GM18951 (cell line): ENCODE measurements at regions not wholly inside any gene's neighbourhood (a gene's known extent, or its start where the extent isn't known, plus 50 kb on each side); places are given as distances from the start of the nearest gene placed in this dataset.
"Not testable (repeated sequence)": the region's sequence is repeated elsewhere in the genome, so short reads cannot be mapped to it uniquely, and the experiment has no call there.

Experiments
- POLR2A ChIP-seq: IDR thresholded peaks from 4 replicates; pipeline ENCODE4 v1.6.1; 2011; ENCODE audit warnings: mild to moderate bottlenecking; ENCODE audit not compliant: insufficient read length, insufficient read depth; ENCODE audit errors: extremely low read depth
- in situ Hi-C: fragments of 300-500 bp; cut with MboI; formaldehyde crosslinking; loops from one replicate; pipeline ENCODE4 v1.12.0; 2022; ENCODE audit warnings: low sequenced_read_pairs, mixed read lengths, inconsistent platforms; ENCODE audit not compliant: unreplicated experiment

GRCh38 chr22:10727393-10727792 lies 4800.6 kb upstream of the OR11H1 start:
- in situ Hi-C loops = no loop called here
- TF ChIP-seq POLR2A = no peak

GRCh38 chr22:10729979-10730378 lies 4798.0 kb upstream of the OR11H1 start:
- in situ Hi-C loops = not testable (repeated sequence)

GRCh38 chr22:10730706-10731105 lies 4797.3 kb upstream of the OR11H1 start:
- in situ Hi-C loops = not testable (repeated sequence)

- in situ Hi-C loops = not testable (repeated sequence)
Measured at GRCh38 chr22:10731246-10731974, 4796.6 kb upstream of the OR11H1 start.

GRCh38 chr22:10735075-10735474 lies 4792.9 kb upstream of the OR11H1 start:
- in situ Hi-C loops = not testable (repeated sequence)

- in situ Hi-C loops = not testable (repeated sequence)
Measured at GRCh38 chr22:10736879-10737278, 4791.1 kb upstream of the OR11H1 start.

GRCh38 chr22:10737931-10738330 lies 4790.1 kb upstream of the OR11H1 start:
- in situ Hi-C loops = not testable (repeated sequence)

- in situ Hi-C loops = no loop called here
- TF ChIP-seq POLR2A = no peak
Measured at GRCh38 chr22:10741210-10741609, 4786.8 kb upstream of the OR11H1 start.

- in situ Hi-C loops = not testable (repeated sequence)
Measured at GRCh38 chr22:10741776-10742630, 4786.0 kb upstream of the OR11H1 start.

GRCh38 chr22:10746382-10746781 lies 4781.6 kb upstream of the OR11H1 start:
- in situ Hi-C loops = not testable (repeated sequence)

- in situ Hi-C loops = not testable (repeated sequence)
Measured at GRCh38 chr22:10747227-10747626, 4780.8 kb upstream of the OR11H1 start.

- in situ Hi-C loops = not testable (repeated sequence)
Measured at GRCh38 chr22:10748751-10749150, 4779.2 kb upstream of the OR11H1 start.

GRCh38 chr22:10749423-10749822 lies 4778.6 kb upstream of the OR11H1 start:
- in situ Hi-C loops = not testable (repeated sequence)

GRCh38 chr22:10753566-10753965 lies 4774.4 kb upstream of the OR11H1 start:
- in situ Hi-C loops = loop anchor here (10.0 kb wide), 1 partner anchor 299 kb away; no protein-coding TSS in a partner anchor

GRCh38 chr22:10755350-10755749 lies 4772.6 kb upstream of the OR11H1 start:
- in situ Hi-C loops = loop anchor here (10.0 kb wide), 1 partner anchor 301 kb away; no protein-coding TSS in a partner anchor

- in situ Hi-C loops = not testable (repeated sequence)
Measured at GRCh38 chr22:10760418-10760817, 4767.6 kb upstream of the OR11H1 start.

- in situ Hi-C loops = not testable (repeated sequence)
Measured at GRCh38 chr22:10766320-10766719, 4761.7 kb upstream of the OR11H1 start.

GRCh38 chr22:10768875-10769274 lies 4759.1 kb upstream of the OR11H1 start:
- in situ Hi-C loops = not testable (repeated sequence)

- in situ Hi-C loops = loop anchor here (5.0 kb wide), 1 partner anchor 339 kb away; no protein-coding TSS in a partner anchor
Measured at GRCh38 chr22:10771744-10772143, 4756.2 kb upstream of the OR11H1 start.

GRCh38 chr22:10773341-10773740 lies 4754.7 kb upstream of the OR11H1 start:
- in situ Hi-C loops = loop anchor here (5.0 kb wide), 1 partner anchor 341 kb away; no protein-coding TSS in a partner anchor
